ENCODE measurements at regions not wholly inside any gene's neighbourhood (a gene's known extent, or its start where the extent isn't known, plus 50 kb on each side); places are given as distances from the start of the nearest gene placed in this dataset.

- peak in 16 of 58 donors; percentile 1 to 55 (median 14) for DNase-seq
These were observed 274.1 kb downstream of the CLIC5 start for GRCh38 chr6:45741437-45742171.

DNA sequence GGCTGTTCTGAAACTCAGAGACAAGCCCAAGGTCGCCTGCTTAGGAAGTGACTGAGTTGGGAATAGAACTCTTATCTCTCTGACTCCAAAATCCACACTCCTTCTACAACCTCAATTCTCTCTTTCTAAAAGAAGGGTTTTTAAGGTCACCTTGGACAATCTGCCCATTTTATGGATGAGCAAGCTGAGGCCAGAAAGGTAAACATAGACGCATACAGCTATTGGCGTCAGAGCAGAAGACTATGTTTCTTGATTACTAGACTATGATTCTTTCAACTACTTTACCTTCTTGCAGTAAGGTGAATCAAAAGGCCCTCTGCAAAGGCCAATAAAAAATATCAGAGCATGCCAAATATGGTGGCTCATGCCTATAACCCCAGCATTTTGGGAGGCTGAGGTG, 276.6 kb downstream of the CLIC5 start:
- no peak for DNase-seq

GRCh38 chr6:45738057-45738455, 277.6 kb downstream of the CLIC5 start:
- DNase-seq, result no peak

DNA sequence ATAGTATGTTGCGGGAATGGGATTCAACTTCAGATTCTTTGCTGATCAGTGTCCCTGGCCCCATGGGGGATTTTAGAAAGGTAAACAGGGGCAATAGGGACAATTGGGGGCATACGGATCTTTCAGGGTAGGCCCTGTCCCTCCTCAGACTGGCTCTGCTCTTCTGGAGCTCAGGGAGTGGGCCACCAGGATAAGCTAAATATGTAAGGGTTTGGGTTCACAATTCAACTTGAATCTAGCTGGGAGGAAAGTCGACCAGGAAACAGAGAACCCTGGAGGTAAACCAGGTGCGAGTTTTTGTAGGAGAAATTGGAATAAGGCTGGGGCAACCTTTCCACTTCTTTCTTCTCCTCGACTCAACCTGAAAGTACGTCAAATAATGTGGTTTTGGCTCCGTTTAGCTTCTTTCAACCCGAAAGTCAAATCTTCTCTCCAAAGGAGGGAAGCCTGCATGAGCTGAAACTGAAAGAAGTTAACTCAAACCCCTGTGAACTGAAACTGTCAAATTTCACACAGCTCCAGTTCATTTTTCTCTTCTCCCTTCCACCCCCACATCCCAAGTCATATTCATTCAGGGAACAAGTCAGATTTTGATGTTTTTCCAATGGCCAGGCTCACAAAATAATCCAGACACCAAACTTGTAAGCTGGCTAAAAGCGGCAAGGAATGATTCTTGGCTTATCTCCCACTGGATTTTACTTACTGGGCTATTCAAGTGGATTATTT, 278.2 kb downstream of the CLIC5 start:
- DNase-seq, result no peak

GRCh38 chr6:45736134-45736533, 279.5 kb downstream of the CLIC5 start:
- no peak for DNase-seq

DNA sequence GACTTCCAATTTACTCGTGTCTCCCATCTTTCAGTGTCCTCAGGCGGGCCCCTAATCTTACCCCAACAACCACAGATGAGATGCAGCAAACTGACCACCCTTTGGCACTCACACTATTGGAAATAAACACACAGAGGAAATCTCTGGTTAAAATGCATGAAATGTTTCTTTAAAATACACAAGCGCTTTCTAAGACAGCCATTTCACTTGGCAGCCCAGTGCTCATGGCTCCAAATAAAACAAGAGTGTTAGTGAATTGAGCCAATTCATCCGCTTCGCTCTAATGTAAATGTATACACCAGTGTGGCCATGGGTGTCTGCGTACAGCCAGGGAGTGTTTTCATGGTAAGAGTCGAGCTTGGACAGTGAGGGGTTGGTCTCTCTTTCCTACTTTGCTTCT, 282.9 kb downstream of the CLIC5 start:
- DNase-seq, result no peak

DNA sequence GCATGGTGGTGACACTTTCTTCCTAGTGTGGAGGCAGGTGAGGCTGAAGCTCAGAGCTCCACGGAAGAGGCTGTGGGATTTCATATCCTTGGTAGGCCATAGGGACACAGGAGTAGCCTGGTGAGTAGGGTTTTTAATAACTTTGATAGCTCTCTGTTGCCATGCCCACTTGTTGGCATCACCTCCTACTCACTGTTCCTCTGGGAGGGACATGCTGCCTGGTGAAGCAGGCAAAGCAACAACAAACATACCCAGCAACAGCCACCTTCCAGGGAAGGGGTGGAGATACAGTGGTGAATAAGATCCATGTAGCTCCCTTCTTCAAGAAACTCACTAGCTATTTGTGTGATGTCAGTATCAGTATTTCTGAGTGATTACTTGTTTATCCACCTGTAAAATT, 285.4 kb downstream of the CLIC5 start:
- DNase-seq, result no peak

- no peak for DNase-seq
These were observed 287.0 kb downstream of the CLIC5 start for GRCh38 chr6:45728674-45729073.

DNA sequence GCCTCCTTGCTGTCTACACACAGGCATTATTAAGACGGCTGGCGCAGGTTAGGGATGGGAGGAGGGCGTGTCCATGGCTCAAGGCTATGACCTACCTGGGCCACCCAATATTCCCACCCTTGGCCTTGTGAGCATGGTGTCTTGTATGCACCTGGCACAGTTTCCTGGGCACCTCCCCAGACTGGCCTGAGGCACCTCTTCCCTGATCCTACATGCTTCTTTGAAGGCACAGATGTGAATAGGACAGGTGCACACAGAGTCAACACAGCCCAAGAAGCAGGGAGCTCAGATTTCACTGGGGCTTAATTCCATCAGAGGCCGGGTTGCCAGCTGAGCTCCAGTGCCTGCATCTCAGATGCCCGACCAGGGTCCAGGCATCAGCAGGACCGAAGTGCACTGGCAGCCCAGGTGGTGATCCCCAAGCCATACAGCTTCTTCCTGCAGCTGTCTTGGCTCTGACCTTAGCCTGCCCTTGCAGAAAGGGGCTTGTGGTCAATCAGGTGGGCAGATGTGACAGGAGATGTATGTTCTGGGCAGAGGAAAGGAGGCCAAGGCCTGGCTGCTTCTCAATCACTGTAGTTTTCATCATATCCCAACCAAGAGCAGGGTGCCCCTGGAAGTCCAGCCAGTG, 287.7 kb downstream of the CLIC5 start:
- DNase-seq, result no peak

DNA sequence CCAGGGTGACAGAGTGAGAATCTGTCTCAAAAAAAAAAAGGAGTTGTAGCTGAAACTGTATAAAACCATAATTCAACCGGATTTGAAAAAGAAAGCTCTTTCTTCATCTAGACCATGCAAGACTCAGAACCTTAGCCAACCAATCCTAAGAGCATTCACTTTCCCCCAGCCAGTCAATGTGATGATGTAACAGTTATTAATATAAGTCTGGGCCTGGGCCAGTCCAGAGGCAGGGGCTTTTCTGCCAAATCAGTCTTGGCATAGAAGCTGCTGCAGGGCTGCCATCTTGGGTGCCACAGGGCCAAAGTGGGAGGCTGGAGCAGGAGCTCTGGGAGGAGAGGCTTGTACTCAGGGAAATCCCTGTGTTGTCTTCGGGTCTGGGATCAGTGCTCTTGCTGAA, 288.4 kb downstream of the CLIC5 start:
- DNase-seq, result no peak

DNA sequence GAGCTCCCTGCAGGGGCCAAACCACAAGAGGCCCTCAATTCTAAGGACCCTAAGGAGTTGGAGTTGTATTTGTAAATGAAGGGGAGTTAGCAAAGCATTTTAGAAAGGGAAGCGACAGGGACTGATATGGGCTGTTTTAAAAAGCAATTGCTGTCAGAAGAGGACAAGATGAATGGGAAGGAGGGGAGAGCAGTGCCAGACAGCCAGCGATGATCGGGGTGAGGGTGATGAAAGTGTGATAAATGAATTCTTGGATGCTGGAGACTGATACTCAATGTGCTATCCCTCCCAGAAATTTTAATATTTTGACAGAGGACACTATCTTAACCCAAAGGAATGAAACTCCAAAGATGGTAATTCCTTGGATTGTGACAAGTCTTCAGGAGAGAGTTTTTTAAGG, 289.2 kb downstream of the CLIC5 start:
- DNase-seq, result no peak

DNA sequence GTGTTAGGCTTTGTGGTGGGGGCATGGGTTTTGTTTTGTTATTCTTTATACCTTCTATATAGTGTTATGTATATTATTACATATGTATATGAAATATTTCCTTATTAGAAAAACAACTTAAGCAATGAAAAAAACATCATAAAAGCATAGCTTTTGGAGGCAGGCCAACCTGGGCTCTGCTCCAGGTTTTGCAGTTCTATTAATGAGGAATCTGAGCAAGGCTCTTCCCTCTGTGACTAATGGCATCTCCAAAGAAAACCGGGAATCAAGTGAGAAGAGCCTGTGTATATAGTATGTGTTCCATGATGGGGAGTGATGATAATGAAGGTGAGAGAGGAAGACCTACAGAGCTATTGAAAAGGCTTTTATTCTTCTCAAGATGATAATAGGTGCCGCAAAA, 291.1 kb downstream of the CLIC5 start:
- no peak for DNase-seq

DNA sequence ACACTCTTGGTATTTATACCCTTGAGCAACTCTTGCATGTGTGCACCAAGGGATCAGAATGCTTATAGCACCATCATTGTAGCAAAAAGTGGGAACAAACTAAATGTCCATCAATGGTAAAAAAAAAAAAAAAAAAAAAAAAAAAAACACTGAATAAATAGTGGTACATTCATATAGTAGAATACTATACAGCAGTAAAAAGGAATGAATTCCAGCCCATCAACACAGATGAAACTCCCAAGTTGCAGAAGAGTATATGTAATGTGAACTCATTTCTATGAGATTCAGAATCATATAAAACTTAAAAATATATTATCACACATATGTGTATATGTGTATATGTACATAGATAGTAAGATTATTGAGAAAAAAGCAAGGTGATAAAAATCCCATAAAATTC, 291.6 kb downstream of the CLIC5 start:
- no peak for DNase-seq

- DNase-seq, result no peak
These were observed 292.8 kb downstream of the CLIC5 start for GRCh38 chr6:45722876-45723275.

DNA sequence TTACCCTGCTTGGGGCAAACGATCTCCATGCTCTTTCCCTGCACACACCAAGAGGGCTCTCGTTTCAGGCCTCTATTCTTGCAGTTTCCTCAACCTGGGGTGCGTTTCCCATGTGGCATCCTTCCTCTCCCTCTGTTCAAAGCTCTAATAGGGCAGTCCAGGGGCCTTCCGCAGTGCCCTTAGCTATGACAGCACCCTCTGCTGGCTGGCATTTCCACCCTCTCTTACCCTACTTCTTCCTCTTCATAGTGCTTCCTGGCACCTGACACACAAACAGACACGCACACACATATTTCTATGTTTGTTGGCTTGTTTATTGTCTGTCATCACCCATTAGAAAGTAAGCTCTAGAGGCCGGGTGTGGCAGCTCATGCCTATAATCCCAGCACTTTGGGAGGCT, 294.0 kb downstream of the CLIC5 start:
- no peak for DNase-seq

DNA sequence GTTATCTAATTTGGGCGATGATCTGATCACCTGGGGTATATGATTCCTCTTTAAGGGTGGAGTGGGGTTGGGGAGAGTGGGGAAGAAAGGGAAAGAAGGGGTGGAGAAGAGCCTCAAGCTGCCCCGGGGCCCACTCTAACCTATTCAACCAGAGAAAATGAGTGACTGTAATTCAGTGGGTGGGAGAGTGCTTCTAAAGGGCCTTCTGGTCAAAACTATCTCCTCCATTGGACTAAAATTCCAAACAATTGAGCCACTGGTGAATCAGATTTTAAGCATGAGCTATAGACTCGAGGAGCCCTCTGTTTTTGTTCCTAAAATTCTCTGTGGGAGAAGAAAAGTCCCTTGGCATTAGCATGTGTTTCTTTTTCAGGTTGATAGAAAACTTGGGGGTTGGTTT, 296.8 kb downstream of the CLIC5 start:
- no peak for DNase-seq

GRCh38 chr6:45718131-45718530, 297.5 kb downstream of the CLIC5 start:
- DNase-seq, result no peak

- DNase-seq, result no peak
These were observed 297.9 kb downstream of the CLIC5 start for GRCh38 chr6:45717715-45718114.

DNA sequence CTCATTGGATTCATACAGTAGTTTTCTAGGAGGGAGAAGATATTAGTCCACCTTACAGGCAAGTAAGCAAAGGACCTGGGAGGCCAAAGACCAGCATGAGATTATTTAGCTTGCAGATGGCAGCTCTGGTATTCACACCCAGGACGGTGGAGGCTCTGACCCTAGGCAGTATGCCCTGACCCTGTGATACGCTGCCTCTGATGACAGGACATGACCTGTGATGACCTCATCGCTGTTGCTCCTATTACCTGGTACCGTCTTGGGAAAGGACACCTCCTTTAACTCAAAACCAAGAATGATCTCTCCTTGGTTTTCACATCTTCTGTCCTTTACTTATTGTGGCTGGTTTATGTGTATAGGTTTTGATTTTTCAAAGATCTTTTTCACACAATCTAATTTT, 298.6 kb downstream of the CLIC5 start:
- DNase-seq, result no peak

- no peak for DNase-seq
These were observed 300.2 kb downstream of the CLIC5 start for GRCh38 chr6:45715508-45715803.

DNA sequence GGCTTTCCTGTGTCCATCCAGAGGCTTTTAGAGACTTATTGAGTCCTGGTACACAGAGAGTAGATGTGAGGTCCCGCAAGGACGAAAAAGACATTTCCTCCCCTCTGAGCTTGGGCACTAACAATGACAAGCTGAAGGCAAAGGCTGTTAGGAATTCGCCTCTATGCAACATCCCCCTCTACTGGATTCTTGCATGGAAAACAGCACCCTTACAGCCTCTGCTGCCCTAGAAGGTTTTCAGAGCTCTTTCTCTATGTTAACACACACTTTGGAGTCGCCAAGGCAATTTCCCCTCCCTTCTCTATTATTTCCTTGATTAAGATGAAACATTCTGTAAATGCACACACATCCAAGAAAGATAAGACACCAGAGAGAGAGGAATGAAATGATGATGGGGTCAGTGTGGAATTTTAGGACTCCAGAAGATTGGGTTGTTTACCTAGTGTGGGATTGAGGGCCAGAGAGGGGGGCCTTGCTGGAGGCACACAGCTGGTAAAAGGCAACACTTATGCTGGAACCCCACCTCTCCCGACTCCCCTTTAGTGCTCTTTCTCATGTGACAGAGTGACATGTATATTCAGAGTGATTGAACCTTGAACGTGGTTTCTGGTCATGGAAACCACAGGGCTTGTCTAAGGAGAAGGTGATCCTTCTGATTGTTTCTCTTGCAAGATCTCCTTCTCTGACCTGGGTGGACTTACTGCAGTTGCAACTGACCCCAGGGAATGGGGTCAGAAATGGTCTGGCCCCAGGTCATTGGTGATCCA, 300.7 kb downstream of the CLIC5 start:
- DNase-seq, result peak in 46 of 58 donors; percentile 2 to 78 (median 24)
